ENCODE measurements at regions not wholly inside any gene's neighbourhood (a gene's known extent, or its start where the extent isn't known, plus 50 kb on each side); places are given as distances from the start of the nearest gene placed in this dataset.

DNA sequence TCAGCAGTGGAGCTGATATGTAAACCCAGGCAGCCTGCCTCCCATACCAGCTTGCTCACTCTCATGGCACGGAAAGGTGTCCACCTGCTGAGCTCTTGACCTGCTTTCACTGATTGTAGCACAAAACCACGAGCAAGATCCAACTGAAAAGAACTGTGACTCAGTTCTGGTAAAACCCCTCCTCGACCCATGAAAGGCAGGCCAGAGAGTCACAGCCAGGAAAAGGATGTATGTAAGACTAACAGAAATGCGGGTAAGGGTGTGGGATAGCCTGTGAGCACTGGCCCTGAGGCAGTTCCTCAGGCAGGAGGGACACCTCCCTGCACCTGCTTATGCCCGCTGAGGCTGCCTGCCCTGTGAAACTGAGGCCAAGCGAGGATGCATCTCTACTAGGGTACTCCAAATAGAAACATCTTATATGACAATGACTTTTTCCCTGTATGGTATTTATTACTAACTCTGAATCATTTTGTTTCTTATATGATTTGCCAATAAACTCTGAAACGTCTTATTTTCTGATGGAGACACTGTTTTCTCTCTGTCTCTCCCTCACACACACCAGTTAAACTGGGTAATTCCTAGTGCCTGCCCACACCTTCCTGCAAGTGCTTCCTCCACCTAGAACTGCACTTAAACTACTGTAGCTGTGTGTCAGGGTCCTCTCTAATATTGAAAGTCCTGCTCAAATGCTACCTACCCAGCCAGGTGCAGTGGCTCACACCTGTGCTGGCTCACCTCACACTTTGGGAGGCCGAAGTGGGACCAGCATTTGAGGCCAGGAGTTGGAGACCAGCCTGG, 73.3 kb upstream of the GHITM start (continued):
- TF ChIP-seq, protein P1, sequence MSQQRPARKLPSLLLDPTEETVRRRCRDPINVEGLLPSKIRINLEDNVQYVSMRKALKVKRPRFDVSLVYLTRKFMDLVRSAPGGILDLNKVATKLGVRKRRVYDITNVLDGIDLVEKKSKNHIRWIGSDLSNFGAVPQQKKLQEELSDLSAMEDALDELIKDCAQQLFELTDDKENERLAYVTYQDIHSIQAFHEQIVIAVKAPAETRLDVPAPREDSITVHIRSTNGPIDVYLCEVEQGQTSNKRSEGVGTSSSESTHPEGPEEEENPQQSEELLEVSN (IDR thresholded peaks at IDR 0.05) = no peak
- TF ChIP-seq JUN (IDR thresholded peaks at IDR 0.05; ENCODE audit: low read depth, low read length) = no peak
